ENCODE measurements at regions not wholly inside any gene's neighbourhood (a gene's known extent, or its start where the extent isn't known, plus 50 kb on each side); places are given as distances from the start of the nearest gene placed in this dataset.

DNA sequence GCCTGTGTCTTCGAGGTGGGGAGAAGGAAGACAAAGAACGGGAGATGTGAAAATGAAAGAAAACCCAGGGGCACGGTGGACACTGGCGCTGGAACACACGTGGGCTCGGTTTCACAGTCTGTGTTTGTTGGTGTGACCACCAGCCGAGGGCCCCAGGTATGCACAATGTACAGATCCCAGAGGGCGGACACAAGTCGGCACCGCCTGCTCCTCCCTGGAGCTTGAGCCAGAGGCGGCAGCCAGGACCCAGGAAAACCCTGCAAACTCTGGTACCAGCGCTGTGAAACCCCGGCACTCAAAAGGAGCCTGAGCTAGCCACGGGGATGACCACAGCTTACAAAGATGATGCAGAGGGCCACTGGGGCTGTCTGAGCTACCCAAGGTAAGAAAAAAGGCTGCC is 105.0 kb downstream of the SHANK2 start:
- TF ChIP-seq CTCF (IDR thresholded peaks at IDR 0.05; ENCODE audit: borderline replicate concordance, extremely low read depth, low read length, poor library complexity, severe bottlenecking) = no peak
- TF ChIP-seq EZH2 (IDR thresholded peaks at IDR 0.05; ENCODE audit: borderline replicate concordance, low read depth, low read length, severe bottlenecking) = no peak

Measured in DND-41 (cell line).